ENCODE measurements at regions not wholly inside any gene's neighbourhood (a gene's known extent, or its start where the extent isn't known, plus 50 kb on each side); places are given as distances from the start of the nearest gene placed in this dataset.

GRCh38 chr6:121619987-121620740, 184.7 kb downstream of the GJA1 start:
- TF ChIP-seq EZH2 (IDR thresholded peaks at IDR 0.05; ENCODE audit: borderline replicate concordance, low read length) = no peak
- TF ChIP-seq CTCF (IDR thresholded peaks at IDR 0.05; ENCODE audit: low read length) = no peak

Data from OCI-LY1 (cell line).